HG02970 (cell line): ENCODE measurements at regions not wholly inside any gene's neighbourhood (a gene's known extent, or its start where the extent isn't known, plus 50 kb on each side); places are given as distances from the start of the nearest gene placed in this dataset.

ENCODE experiments used
- ATAC-seq: cut with Tn5 transposase; IDR thresholded peaks from one replicate; pipeline ENCODE4 v1.9.1; 2021; ENCODE audit warnings: mild to moderate bottlenecking, moderate library complexity, moderate number of reproducible peaks; ENCODE audit not compliant: unreplicated experiment, low FRiP score

DNA sequence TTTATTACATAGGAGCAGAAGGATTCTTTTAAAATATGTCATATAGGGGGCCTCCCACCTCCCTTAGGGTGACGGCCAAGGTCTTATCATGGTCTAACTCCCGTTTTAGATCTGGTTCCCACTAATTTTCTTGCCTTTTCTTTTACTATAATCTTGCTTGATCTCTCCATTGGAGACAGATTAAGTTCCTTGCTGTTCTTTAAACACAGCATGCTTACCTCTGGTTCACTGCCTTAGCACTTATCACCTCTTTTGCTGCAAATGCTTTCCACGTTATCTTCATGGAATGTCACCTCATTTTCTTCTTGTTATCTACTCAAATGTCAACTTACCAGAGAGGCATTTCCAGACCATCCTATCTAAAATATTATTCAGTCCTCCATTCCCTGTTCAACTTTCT, 1047.6 kb downstream of the TLE4 start:
- ATAC-seq: no peak

DNA sequence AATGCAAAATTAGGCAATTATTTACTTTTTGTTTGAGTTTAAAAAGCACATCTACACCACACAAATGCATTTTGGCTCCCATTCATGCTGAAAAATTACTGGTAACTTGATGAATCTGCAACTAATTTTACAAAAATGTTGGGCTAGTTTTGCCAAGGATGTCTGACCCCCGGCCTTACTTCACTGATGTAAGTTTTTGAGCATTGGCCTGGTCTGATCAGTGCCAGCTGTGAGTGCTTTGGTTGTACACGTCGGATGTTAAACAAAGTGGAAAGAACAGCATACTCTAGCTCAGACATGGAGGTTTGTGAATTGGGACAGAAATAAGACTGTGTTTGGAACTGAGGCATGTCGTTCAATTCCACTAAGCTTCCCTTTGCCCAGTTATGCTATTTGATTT, 1044.2 kb downstream of the TLE4 start:
- ATAC-seq: no peak

DNA sequence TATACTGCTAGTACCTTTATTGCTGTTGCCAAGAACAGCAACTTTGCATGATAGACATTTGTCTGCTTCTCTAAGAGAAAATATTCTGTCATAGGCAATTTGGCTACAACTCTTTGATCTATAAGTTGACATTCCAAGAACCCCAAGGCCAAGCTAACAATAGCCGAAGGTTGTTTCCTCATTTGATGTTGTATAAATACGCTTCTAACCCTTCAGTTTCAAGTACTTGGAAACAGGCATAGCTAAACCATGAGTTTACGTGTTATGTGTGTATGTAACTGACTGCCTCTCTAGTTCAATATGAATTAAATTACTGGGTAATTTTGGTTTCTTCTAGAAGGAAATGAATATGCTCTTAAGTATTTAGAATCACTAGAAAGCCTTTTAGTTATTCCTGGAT, 1034.0 kb downstream of the TLE4 start:
- ATAC-seq: no peak

DNA sequence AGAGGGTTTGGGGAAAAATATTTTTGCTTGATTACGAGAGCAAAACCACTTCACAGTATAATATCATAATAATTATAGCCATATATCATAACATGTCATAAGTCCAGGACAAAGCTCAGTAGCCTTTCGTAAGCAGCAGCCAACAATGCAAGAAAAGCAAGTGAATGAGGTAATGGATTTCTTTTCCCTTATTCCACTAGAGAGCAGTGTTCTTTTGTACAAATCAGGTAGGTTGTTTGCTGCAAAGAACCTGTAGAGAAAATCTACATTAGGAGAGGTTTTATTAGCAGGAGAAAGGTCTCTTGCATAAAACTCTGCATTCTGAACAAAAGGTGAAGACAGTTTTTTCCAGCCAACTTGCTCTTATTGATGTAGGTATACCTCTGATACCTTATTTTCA, 1033.4 kb downstream of the TLE4 start:
- no peak for ATAC-seq

DNA sequence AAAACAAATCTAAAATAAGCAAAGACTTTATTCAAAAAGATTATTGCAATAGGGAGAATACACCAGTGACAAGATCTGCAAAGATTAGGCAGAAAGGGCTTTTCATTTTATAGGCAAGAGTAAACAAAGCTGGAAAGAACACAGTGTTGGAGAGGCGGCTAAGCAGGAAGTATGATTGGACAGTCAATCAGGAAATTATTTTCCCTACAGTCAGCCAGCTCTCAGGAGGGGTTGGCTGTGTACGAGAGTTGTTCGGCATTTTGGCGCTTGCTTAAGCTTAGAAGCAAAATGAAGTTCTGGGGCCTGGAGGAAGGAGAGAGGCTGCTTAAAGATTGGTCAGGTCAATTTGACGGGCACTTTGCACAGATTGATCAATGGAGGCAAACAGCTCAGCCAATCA, 1030.5 kb downstream of the TLE4 start:
- ATAC-seq: no peak

DNA sequence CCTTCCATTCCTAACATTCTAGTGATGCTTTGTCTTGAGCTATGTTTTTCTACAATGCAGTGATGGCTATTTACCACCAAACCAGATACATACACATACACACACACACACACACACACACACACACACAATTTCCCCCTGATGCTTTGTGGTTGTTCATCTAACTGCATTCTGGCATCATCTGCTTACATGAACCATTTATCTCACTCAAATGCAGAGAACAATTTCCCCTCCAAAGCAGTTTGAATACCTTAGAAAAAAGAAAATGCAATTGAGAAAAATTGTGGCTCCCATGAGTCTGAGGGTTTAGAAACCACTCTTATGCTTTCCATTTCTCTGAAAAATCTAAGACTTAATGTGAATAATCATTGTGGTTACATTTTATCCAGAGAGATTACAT, 1024.8 kb downstream of the TLE4 start:
- ATAC-seq: no peak

DNA sequence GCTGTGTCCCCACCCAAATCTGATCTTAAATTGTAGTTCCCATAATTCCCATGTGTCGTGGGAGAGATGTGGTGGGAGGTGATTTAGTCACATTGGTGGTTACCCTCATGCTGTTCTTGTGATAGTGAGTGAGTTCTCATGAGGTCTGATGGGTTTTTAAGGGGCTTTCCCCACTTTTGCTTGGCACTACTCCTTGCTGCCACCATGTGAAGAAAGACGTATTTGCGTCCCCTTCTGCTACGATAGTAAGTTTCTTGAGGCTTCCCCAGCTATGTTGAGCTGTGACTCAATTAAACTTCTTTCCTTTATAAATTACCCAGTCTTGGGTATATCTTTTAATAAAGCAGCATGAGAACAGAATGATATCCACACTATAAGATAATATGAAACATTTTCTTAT, 1023.4 kb downstream of the TLE4 start:
- ATAC-seq: no peak

DNA sequence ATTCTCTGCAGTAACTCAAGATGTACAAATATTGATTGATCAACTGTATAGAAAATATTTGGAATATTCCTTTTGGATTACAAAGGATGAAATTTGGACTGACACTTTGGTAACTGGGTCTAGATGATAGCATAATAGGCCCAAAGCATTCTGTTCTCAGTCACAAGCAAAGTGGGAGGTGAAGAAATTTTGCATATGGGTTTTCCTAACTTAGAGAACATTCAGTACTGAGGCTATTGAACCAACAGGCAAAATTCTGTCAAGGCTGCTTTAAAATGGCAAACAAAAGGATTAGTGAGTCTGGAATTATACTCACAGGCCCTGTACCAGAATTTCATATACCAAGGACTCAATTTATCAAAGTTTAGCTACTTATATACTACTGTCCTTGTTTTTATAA, 1020.6 kb downstream of the TLE4 start:
- no peak for ATAC-seq

DNA sequence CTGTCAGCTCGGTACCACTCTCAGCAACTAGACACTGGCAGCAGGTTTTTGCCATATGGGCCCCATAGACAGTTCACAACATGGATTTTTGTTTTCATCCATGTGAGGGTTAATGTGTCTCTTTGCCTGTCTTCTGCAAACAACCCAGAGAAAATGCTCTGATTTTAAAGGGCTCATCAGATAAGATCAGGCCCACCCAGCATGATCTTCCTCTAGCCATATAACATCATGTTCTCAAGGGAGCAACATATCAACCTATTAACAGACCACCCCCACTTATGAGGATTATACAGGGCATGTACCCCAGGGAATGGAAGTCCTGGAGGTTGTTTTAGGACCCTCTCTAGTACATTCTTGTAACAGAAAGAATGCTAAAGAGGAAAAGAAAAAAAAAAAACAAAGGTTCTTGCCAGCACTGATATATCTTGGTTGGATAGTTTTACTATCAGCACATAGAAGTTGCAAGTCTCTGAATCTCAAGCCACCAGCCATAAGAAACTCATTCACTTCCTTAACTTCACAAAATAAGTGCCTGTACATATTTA, 1015.1 kb downstream of the TLE4 start:
- ATAC-seq: no peak

DNA sequence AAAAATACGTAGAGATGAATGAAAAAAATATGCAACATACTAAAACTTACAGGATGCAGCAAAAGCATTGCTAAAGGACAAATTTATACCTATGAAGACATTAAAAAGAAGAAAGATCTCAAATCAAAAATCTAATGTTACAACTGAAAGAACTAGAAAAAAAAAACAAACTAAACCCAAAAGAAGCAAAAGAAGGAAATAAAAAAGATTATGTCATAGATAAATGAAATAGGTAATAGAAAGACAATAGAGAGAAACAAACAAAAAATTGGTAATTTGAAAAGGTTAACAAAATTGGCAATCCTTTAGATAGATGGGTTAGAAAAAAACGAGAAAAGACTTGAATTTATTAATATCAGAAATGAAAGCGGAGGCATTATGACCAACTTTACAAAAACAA, 1000.2 kb downstream of the TLE4 start:
- ATAC-seq: no peak

DNA sequence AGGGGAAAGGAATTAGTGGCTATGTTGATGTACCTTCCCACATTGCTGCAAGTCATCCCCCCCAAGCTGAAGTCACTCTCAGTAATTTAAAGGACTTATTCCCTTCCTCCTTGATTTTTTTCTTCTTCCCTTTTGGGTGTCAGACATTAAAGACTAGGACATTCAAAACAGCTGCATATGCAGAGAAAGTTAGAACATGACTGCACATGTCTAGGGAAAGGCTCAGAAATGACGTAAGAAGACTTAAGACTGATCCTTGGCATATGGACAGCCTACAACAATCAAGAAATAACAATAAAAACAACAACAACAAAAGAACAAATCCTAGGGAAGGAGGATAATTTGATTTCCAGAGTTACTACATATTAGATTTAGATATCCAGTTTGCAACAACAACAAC, 997.5 kb downstream of the TLE4 start:
- no peak for ATAC-seq

DNA sequence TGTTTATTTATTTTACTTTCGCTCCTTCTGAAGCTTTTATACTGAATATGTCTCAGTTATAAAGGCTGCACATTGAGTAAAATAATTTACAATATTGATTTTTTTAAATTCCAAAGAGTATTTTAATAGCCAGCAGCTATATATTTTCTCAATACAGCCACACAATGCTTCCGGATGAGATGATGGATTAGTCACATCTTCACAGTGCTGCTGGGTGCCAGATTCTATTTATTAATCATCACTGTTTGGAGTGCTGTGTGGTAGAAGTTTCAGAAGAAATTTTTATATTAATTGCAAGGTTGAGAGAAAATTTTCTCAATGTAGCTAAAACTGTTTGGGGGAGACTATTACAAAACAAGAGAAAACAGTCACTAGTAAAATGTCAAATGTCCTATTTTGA, 989.8 kb downstream of the TLE4 start:
- ATAC-seq: no peak

DNA sequence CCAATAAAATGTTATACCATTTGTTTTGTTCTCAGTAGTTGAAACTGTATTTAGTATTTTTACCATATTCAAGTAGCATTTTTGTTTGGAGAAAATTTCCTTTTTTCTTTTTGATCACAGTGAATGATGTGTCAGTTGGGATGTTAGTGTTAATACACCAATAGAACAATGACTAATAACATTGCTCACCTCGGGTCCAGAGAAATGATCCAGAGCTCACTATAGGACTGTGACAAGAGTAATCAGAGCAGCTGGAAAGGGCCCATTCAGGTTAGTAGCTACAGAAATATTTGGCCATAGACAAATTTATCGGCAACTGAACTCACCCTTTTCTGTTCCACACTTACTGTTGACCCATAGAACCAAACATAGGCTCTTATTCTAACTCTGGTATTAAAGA, 989.2 kb downstream of the TLE4 start:
- ATAC-seq: no peak

DNA sequence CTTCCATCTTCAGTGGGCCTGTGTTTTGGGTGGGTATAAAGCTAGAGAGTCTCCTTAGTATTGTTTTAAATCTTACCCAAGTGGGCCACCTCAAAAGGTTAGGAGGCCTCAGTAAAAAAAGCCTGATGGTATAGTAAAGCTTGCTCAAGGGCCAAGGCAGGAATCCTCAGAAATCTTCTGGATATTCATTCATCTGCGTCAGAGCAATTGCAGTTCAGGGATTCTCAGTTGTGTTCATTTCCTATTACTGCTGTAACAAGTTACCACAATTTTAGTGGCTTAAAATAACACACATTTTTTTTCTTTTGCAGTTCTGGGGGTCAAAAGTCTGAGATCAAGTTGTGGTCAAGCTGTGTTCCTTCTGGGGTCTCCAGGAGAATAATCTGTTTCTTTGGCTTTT, 985.5 kb downstream of the TLE4 start:
- ATAC-seq: no peak

DNA sequence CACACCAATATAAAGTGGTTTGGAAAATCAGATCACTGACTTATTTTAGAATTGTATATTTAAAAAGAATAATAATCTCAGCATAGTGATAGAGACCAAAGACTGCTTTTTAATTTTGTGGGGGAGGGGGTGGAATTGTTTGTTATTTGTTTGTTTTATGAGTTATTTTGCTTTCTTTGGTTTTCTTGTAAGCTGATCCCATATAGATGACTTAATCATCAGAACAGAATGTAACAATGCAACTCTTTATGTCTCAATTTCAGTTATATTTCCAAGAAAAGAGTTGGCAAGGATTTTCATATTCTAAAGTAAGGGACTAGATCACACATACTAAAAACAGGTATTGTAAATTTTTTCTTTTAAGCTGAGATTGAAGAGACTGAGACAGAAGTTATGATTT, 984.9 kb downstream of the TLE4 start:
- ATAC-seq: no peak

DNA sequence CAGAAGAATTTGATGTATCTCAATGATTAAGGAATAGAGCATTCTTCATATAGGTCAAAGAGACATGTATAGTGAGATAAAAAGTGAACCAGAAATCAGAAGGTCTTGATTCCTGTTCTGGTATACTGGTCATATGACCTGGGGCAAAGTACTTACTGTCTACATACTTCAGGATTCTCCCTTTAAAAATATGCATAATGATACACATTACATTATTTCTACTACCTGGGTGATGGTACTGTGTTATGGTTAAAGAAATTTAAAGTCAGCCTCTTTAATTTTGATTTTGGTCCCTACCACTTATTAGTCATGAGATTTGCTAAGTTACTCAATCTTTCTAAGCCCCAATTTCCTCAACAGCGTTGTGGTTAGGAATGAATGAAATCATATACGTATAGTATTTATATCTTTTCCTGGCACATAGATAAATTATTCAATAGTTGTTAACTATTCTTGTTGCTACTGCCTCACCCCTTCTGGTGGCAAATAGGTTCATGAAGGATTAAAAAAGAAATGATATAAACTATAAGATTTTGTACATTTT, 984.1 kb downstream of the TLE4 start:
- no peak for ATAC-seq

DNA sequence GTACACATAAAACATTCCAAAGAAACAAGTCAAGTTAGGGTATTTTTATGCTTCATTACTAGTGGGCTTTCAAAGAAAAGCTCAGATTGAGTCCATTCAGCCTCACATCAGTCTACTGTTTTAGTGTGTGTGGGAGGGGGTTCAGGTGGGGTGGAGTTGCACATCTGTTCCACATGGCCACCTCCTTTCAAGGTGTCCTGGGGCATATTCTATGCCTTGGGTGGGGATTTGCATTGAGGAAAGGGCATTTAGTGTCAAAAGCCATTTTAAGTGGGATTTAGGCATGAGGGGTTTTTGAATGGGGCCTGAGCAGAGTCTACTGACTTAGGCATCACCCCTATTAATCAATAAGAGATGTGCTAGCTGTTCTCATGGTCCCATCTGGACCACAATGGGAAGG, 983.1 kb downstream of the TLE4 start:
- no peak for ATAC-seq

DNA sequence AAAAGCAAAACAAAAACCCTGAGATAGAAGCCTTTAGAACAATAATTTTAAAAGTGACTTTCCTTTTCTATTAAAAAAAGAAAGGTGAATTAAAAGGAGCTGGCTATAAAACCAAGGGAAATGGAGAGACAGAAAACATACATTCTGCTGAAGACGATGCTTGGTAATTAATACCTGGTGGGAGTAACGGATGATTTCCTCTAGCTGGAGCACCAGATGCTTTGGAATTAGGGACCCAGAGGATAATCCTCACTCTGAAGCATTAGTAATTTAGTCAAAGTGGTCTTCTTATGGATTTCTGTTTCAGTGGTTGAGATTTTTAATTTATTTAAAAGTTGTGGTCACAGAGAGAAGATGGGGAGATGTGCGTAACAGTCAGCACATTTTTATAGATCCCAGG, 982.5 kb downstream of the TLE4 start:
- ATAC-seq: no peak

DNA sequence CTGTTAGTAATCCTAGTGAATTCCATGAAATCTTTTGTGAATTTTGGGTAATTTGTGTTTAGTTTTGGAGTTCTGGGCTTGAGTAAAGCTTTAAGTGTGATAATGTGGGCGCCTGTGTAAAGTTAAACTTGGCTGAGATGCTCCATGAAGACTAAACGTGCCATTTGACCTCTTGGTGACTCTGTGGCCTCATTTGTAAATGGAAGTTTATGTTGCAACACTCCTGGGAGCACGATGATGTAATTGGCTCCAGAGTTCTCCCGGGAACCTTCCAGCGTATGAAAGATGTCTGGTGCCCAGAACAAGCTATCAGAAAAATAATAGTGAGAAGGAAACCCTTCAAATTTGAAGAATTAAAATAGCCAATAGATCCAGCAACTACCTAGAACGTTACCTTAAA, 981.2 kb downstream of the TLE4 start:
- ATAC-seq: no peak

DNA sequence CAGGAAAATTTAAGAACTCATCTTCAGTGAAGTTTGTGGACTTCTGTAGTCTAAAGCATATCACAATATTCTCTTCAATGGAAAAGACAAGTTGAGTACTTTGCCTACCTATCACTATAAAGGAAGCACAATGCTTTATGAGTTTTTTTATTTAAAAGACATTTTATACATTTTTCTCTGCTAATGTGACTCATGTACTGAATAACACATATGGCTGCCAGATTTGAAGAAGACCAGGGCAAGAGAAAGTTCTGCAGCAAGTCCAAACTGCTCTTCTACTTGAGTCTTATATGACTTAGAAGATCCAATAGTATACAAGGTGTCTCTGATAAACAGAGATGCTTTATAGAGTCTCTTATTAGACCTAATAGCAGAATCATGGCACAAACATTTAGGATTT, 978.4 kb downstream of the TLE4 start:
- ATAC-seq: no peak

DNA sequence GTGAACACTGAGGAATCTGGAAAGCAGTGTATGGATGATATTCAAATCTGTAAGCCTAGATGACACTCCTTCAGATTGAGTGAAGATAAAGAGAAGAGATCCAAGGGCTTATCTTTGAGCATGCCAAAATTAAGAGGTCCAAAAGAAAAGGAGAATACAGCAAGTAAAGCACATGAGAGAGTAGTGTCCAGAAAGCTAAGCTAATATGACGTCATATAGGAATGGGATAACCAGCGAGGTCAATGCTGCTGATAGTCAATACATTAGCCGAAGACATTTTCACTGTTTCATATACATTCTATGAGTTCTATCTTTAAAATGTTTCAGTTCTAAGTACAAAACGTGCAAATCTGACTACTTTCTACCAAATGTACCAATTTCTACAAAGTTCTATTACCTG, 975.8 kb downstream of the TLE4 start:
- ATAC-seq: no peak

DNA sequence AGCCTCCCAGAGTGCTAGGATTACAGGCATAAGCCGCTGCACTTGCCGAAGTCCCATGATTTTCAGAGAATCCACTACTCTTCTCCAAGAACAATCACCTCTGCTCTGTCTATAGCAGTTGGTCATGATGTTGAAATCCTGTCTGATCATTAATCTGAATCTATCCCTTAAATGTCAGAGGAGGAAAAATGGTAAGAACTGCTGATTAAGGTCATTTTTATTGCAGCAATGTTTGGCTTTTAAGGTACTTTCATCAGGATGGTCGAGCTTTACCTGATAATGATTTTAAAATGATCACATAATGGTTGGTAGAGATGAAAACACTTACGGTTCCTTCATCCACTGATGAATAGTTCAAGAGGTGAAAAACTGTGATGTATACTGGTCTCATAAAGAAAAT, 968.6 kb downstream of the TLE4 start:
- no peak for ATAC-seq

DNA sequence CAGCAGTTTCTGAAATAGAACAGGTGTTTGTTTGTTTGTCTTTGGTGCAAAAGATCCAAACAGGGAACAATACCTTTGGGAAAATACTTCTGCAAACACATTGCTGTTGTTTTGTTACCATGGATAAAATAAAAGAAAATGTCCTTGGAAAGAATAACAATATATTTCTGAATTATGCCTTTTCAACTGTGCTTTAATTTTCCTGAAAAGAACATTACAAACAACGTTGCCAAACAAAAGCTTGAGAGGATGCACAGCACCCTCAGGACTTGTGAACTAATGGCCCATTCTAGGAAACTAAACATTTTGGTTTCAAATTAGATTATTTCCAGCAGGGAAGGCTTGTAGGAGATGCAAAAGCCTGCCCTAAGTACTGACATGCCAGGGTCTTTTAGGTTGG, 967.2 kb downstream of the TLE4 start:
- ATAC-seq: no peak
